Transverse colon (tissue), 3 donors: ENCODE measurements at regions not wholly inside any gene's neighbourhood (a gene's known extent, or its start where the extent isn't known, plus 50 kb on each side); places are given as distances from the start of the nearest gene placed in this dataset.

Source experiments
- CTCF ChIP-seq, 5 experiments: fragments of 200-600 bp in 3 of 5; fragments of 450-650 bp in 2 of 5; sonication (generic) in 3 of 5; IDR thresholded peaks; 1 replicate in 2 of 5; 2 replicates in 3 of 5; pipeline ENCODE4 v1.5.1; 2016 to 2017; ENCODE audit warnings: antibody characterized with exemption in 5 of 5, inconsistent platforms in 3 of 5, mild to moderate bottlenecking in 2 of 5, moderate library complexity in 1 of 5
- POLR2A ChIP-seq: fragments of 450-650 bp; IDR thresholded peaks from one replicate; pipeline ENCODE4 v1.6.1; 2016; ENCODE audit warnings: antibody characterized with exemption, mild to moderate bottlenecking, moderate library complexity

GRCh38 chr10:128469515-128469914 lies 343.3 kb upstream of the MKI67 start:
- TF ChIP-seq POLR2A = no peak
- TF ChIP-seq CTCF (IDR thresholded peaks at IDR 0.05) = no peak
